CD1c-positive myeloid dendritic cell (primary cell): ENCODE measurements at regions not wholly inside any gene's neighbourhood (a gene's known extent, or its start where the extent isn't known, plus 50 kb on each side); places are given as distances from the start of the nearest gene placed in this dataset.

Experiments
- DNase-seq: peaks from one replicate; pipeline ENCODE4 v3.0.0-alpha.2; 2016; ENCODE audit errors: extremely low spot score

GRCh38 chr5:67561151-67561932 lies 364.7 kb upstream of the CD180 start:
- DNase-seq = no peak

- no peak for DNase-seq
These were observed 356.2 kb upstream of the CD180 start for GRCh38 chr5:67552773-67553172.

GRCh38 chr5:67549947-67550346 lies 353.3 kb upstream of the CD180 start:
- no peak for DNase-seq

GRCh38 chr5:67549296-67549618 lies 352.7 kb upstream of the CD180 start:
- DNase-seq = no peak

GRCh38 chr5:67548520-67549295 lies 352.1 kb upstream of the CD180 start:
- DNase-seq = no peak

GRCh38 chr5:67547682-67548081 lies 351.1 kb upstream of the CD180 start:
- DNase-seq = no peak

GRCh38 chr5:67544942-67545341 lies 348.3 kb upstream of the CD180 start:
- DNase-seq = peak; percentile 31

DNA sequence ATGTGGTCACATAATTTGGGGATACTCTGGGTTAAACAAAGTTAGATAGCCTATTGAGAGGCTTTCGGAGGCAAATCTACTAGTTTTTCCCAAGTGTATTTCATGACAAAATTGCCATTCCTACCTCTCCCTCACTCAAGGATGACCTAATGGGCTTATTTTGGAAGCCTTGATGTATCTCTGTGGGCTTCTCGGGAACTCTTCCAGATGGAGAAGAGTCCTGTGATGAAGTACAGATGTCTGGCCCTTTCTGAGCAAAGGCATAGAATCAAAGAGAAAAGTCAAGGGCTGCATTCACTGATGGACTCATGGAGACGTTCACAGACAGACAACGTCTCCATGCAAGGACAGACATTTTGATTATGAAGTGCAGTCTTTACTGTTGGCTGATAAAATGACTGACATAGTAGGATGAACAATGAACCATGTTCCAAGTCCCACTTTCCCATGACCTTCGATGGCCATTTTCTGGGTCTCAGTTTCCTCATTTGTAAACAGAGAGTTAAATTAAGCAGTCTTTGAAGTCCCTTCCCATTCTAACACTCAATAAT lies 347.2 kb upstream of the CD180 start:
- no peak for DNase-seq

DNA sequence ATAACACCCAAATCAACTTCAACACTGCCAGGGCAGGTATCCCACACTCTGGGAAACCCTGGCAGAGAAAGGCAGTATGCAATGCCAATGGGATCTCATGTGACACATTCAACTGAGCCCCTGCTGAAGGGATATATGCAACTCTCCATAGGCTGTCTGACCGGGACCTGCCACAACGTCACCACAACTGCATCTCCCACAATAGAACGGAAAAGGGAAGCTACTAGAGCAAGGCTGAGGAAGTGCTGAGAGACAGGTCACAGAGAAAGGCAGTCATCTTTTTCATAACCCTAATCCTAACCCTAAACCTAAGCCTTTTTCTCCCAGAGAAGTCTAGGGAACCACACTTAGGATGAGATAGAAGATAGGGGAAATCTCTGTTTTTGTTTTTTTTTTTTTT lies 345.9 kb upstream of the CD180 start:
- peak; percentile 43 for DNase-seq

- no peak for DNase-seq
These were observed 345.3 kb upstream of the CD180 start for GRCh38 chr5:67541875-67542274.

- no peak for DNase-seq
These were observed 342.4 kb upstream of the CD180 start for GRCh38 chr5:67538855-67539506.

DNA sequence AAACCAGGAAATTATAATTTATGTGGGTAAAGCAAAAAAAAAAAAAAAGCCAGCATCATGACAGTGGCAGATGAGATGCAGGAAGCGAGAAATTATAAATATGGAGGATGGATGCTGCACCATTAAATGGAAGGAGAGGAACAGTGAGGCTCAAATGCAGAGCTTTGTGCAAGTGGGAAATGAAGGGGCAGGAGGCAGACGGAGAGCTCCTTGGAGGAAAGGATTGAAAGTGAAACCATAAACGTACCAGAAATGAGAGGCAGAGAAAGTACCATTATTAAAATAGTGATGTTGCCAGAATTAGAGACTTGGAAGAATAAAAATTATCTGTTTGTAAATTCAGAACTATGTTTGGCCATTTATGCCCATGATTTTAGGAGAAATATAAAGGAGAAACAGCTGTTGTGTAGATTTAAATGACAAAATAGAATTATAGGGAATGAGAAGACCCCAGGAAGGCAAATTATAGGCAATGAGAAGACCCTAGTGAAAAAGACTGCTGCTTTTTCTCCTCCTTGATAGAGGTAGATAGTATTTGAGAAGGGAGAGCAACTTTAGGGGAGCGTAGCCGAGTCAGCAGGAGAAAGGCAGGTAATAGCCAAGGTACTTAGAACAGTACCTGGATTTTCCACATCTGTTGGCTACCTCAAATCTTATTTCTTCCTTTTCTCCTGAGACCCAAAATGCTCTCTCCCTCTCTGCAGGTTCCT lies 341.0 kb upstream of the CD180 start:
- no peak for DNase-seq

DNA sequence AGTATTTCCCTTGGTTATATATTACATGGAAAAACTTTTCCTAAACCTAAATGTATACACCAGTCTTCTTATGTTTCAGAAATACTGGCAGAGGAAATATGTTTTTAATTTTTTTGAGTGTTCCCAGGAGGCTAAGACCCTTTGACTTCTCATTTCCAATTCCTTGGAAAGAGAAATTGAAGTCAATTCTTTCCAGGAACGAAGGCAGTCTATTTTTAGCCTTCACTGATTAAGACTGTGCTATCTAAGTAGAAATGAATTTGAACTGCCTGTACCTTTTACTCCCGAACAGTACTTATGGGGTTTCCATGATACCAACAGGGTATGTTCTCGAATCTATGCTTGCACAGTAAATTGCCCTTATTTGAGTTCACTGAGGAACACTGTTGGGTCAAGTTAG lies 340.3 kb upstream of the CD180 start:
- DNase-seq = no peak

GRCh38 chr5:67530609-67531255 lies 334.1 kb upstream of the CD180 start:
- DNase-seq = no peak

DNA sequence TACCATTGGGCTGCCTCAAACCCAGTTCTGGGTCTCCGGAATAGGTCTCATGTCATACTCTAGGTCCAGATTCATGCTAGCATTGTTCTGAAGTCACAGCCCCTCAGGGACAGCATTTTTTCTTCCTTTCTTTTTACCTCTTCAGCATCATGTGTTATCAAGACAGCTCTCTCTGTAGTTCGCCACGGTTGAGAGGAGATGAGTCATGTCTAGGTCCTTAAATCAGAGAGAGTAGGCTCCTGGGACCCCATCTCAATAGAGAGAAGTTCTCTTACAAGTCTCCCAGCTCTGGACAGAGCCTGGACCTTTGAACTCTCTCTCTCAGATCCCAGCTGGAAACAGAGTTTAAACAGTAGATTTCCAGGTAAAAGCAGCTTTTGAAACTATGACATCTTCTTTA lies 332.4 kb upstream of the CD180 start:
- no peak for DNase-seq

GRCh38 chr5:67526793-67527192 lies 330.2 kb upstream of the CD180 start:
- DNase-seq = no peak

- no peak for DNase-seq
These were observed 323.7 kb upstream of the CD180 start for GRCh38 chr5:67520161-67520908.

GRCh38 chr5:67518227-67518626 lies 321.6 kb upstream of the CD180 start:
- DNase-seq = no peak

- no peak for DNase-seq
These were observed 320.5 kb upstream of the CD180 start for GRCh38 chr5:67516948-67517565.

- DNase-seq = no peak
These were observed 319.2 kb upstream of the CD180 start for GRCh38 chr5:67515762-67516161.
